ENCODE measurements at regions not wholly inside any gene's neighbourhood (a gene's known extent, or its start where the extent isn't known, plus 50 kb on each side); places are given as distances from the start of the nearest gene placed in this dataset.

DNA sequence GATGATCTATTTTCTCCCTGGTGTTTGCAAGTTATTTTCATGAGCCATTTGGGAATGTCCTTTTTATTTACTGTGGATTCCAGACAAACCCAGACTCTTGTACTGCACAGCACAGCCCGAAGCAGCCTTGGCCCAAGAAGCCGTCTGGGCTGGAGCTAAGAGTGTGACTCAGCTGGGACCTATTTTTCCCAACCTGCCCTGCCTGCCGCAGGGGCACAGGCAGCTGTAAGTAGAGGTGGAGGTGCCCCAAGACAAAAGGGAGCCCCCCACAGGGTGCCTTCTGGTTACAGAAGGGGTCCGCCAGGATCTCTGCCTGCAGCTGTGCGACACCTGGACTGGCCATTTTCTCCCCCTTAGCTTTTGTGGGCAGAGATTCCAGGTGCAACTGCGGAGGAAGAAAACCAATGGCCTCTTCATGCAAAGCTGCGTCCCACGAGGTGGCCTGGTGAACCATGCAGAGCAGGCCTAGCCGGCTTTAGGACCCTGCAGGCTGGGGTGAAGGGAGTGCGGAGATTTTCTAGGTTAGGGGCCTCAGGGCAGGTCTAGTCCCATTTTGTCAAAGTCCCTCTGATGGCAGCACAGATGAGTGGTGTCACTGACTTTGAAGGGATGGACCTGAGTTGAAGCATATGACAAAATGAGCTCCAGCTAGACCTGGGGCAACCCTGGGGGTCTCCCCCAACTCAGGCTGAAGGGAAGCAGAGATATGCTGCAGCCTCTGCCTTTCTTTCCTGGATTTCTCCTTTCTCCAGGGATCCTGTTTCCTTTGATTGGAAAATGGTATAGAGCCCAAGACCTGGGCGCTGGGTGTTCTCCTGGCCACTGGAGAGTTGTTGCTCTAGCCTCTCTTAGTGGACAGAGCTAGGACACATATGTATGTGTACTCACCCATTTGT is 131.2 kb downstream of the KLF13 start:
- Mint-ChIP-seq H3K4me3 (no peak overlapping the region), H3K36me3 (ENCODE audit: low read depth) (peaks cover 6% of the 10 kb centered on the region), H3K9me3 (peaks cover 12% of the 10 kb centered on the region), H3K4me1 (no peaks in the 10 kb centered on the region), H3K27ac (no peak overlapping the region), H3K27me3 (ENCODE audit: low read depth) (peaks cover 36% of the 10 kb centered on the region)
- TF ChIP-seq CTCF (IDR thresholded peaks at IDR 0.05; ENCODE audit: unreplicated experiment in 3 of 3): no peak

DNA sequence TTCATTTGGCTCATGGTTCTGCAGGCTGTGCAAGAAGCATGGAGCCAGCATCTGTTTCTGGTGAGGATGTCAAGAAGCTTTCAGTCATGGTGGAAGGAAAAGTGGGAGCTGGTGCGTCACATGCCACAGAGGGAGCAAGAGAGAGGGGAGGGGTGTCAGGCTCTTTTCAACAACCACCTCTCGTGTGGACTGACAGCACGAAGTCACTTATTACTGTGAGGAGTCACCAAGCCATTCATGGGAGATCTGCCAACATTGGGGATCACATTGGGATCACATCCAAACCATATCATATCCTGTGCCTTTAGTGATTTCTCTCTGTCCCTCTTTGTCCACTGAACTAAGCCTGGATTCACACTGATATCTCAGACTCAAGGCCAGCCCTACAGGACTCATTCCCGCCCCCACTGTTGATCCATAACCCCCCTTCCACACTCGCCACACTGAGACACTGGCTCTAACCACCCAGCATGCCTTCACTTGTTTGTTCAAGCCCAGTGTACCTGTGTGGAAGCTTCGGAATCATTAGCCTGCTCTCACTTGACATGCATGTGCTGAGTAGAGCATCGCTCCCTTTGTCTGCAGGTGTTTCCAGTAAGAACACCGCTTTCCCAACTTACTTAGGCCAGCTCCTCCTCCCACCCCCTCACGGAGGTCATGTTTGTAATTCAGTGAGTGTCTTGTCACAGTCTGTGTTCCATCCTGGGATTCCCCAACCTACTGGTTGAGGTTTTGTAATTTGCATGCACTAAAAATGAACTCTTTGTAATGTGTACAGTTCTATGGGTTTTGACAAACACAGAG is 132.2 kb downstream of the KLF13 start:
- Mint-ChIP-seq H3K4me1 (no peaks in the 10 kb centered on the region), H3K9me3 (peaks cover 6% of the 10 kb centered on the region), H3K27me3 (ENCODE audit: low read depth) (peaks cover 34% of the 10 kb centered on the region), H3K27ac (no peak overlapping the region), H3K36me3 (ENCODE audit: low read depth) (no peaks in the 10 kb centered on the region), H3K4me3 (no peak overlapping the region)
- TF ChIP-seq CTCF (IDR thresholded peaks at IDR 0.05; ENCODE audit: unreplicated experiment in 3 of 3): no peak

GRCh38 chr15:31459400-31459748 is 132.7 kb downstream of the KLF13 start:
- Mint-ChIP-seq H3K27ac (no peak overlapping the region), H3K9me3 (peaks cover 6% of the 10 kb centered on the region), H3K4me1 (no peaks in the 10 kb centered on the region), H3K4me3 (no peak overlapping the region), H3K36me3 (ENCODE audit: low read depth) (no peaks in the 10 kb centered on the region), H3K27me3 (ENCODE audit: low read depth) (peaks cover 40% of the 10 kb centered on the region)
- TF ChIP-seq CTCF (IDR thresholded peaks at IDR 0.05; ENCODE audit: unreplicated experiment in 3 of 3): no peak

- Mint-ChIP-seq H3K27ac (no peak overlapping the region), H3K4me3 (no peak overlapping the region), H3K36me3 (ENCODE audit: low read depth) (no peaks in the 10 kb centered on the region), H3K27me3 (ENCODE audit: low read depth) (peaks cover 51% of the 10 kb centered on the region), H3K4me1 (no peaks in the 10 kb centered on the region), H3K9me3 (no peaks in the 10 kb centered on the region)
- no peak for TF ChIP-seq CTCF (IDR thresholded peaks at IDR 0.05; ENCODE audit: unreplicated experiment in 3 of 3)
Measured at GRCh38 chr15:31461375-31461774, 134.7 kb downstream of the KLF13 start.

DNA sequence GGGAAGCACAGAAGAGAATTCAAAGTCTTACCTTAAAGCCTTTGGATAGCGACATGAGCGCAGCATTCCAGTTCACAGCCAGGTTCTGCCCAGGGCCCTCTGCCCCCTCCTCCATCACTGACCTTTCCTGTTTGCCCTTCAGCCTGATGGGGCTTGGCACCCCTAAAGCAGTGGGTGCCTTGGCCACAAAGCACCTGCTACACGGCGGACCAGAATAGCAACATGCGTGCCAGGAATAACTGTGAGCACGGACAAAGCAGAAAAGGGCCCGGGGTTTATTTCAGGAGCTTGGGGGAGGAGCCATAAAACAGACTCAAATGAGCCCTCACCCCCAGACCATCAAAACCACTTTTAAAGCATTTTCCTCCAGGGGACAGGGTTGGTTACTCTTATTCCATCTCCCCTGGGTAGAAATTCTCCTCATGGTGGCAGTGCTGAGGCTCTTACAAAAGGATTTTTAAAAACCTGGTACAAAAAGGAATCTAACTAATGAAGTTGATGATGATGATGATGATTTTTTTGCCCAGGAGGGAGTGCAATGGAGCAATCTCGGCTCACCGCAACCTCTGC is 135.4 kb downstream of the KLF13 start:
- H3K4me3 Mint-ChIP-seq: no peak overlapping the region
- peak in 2 of 3 experiments; percentile 12 to 17 for TF ChIP-seq CTCF (IDR thresholded peaks at IDR 0.05; ENCODE audit: unreplicated experiment in 3 of 3)
- H3K9me3 Mint-ChIP-seq: no peaks in the 10 kb centered on the region
- H3K36me3 Mint-ChIP-seq (ENCODE audit: low read depth): no peaks in the 10 kb centered on the region
- no peaks in the 10 kb centered on the region for H3K4me1 Mint-ChIP-seq
- H3K27ac Mint-ChIP-seq: no peak overlapping the region
- H3K27me3 Mint-ChIP-seq (ENCODE audit: low read depth): peaks cover 58% of the 10 kb centered on the region
